AG04450 (cell line): ENCODE measurements at regions not wholly inside any gene's neighbourhood (a gene's known extent, or its start where the extent isn't known, plus 50 kb on each side); places are given as distances from the start of the nearest gene placed in this dataset.
"Not testable (repeated sequence)": the region's sequence is repeated elsewhere in the genome, so short reads cannot be mapped to it uniquely, and the experiment has no call there.

ENCODE experiments used
- CTCF ChIA-PET: fragments of 300-600, 350-600 bp; formaldehyde crosslinking; extraction: SDS; loops from one replicate; lab custom pipeline; 2022; ENCODE audit warnings: antibody characterized with exemption, inconsistent platforms; lab: Charles Lee
- POLR2A ChIA-PET: fragments of 350-600 bp; formaldehyde crosslinking; extraction: SDS; loops from one replicate; lab custom pipeline; 2021; ENCODE audit warnings: antibody characterized with exemption, inconsistent platforms; lab: Yijun Ruan, JAX
- DNase-seq: peaks from one replicate; pipeline ENCODE4 v3.0.0-alpha.2; 2011; ENCODE audit warnings: low read depth, low spot score
- H3K27ac ChIP-seq: one replicate; pipeline ENCODE4 v1.5.1; 2012; ENCODE audit warnings: low read depth, low read length, control low read depth
- H3K27me3 ChIP-seq: one replicate; pipeline ENCODE4 v1.6.0; 2012; ENCODE audit warnings: low read length; ENCODE audit not compliant: control insufficient read depth, insufficient read depth
- H3K4me3 ChIP-seq: 2 replicates; pipeline ENCODE4 v1.5.1; 2011; ENCODE audit warnings: mild to moderate bottlenecking, low read depth, low read length, control low read depth
- H3K9me3 ChIP-seq: 2 replicates; pipeline ENCODE4 v1.5.1; 2012; ENCODE audit warnings: low read length; ENCODE audit not compliant: control insufficient read depth, insufficient read depth
- CTCF ChIP-seq: IDR thresholded peaks from 2 replicates; pipeline ENCODE4 v1.5.1; 2011; ENCODE audit warnings: low read depth, low read length, control low read depth, inconsistent platforms

- ChIA-PET CTCF (no interaction called here), POLR2A (no interaction called here)
- H3K27ac ChIP-seq, result no peak overlapping the region
- H3K27me3 ChIP-seq, result no peaks in the 10 kb centered on the region
- DNase-seq, result no peak
- H3K9me3 ChIP-seq, result no peaks in the 10 kb centered on the region
- H3K4me3 ChIP-seq, result no peak overlapping the region
- no peak for TF ChIP-seq CTCF
Observed at GRCh38 chr5:163870441-163870840, 365.0 kb downstream of the MAT2B start.

- Histone ChIP-seq H3K27me3 (no peaks in the 10 kb centered on the region), H3K9me3 (no peaks in the 10 kb centered on the region), H3K4me3 (no peak overlapping the region), H3K27ac (no peak overlapping the region)
- DNase-seq, result no peak
- CTCF ChIA-PET, result no interaction called here
- POLR2A ChIA-PET, result no interaction called here
- no peak for TF ChIP-seq CTCF
Observed at GRCh38 chr5:163874431-163874830, 369.0 kb downstream of the MAT2B start.

GRCh38 chr5:163874912-163875311 lies 369.5 kb downstream of the MAT2B start:
- H3K4me3 ChIP-seq, DNase-seq, H3K27ac ChIP-seq, POLR2A ChIA-PET, H3K9me3 ChIP-seq, H3K27me3 ChIP-seq: not testable (repeated sequence)
- CTCF ChIA-PET, result interaction anchor here (1.6 kb wide), 1 partner anchor 10 kb away, joined by 4 read pairs; no protein-coding TSS in a partner anchor

- DNase-seq, result no peak
- H3K27me3 ChIP-seq, result no peaks in the 10 kb centered on the region
- H3K27ac ChIP-seq, result no peak overlapping the region
- CTCF ChIA-PET, result no interaction called here
- TF ChIP-seq CTCF, result no peak
- no peaks in the 10 kb centered on the region for H3K9me3 ChIP-seq
- H3K4me3 ChIP-seq, result no peak overlapping the region
- POLR2A ChIA-PET, result no interaction called here
Observed at GRCh38 chr5:163877865-163878264, 372.4 kb downstream of the MAT2B start.

GRCh38 chr5:163878490-163878889 lies 373.1 kb downstream of the MAT2B start:
- no peak for DNase-seq
- no peak for TF ChIP-seq CTCF
- Histone ChIP-seq H3K27me3 (no peaks in the 10 kb centered on the region), H3K4me3 (no peak overlapping the region), H3K9me3 (no peaks in the 10 kb centered on the region), H3K27ac (no peak overlapping the region)
- CTCF ChIA-PET, result no interaction called here
- POLR2A ChIA-PET, result no interaction called here

GRCh38 chr5:163880302-163880701 lies 374.9 kb downstream of the MAT2B start:
- no peaks in the 10 kb centered on the region for H3K9me3 ChIP-seq
- no peak overlapping the region for H3K4me3 ChIP-seq
- H3K27me3 ChIP-seq, result no peaks in the 10 kb centered on the region
- DNase-seq, result no peak
- no peak overlapping the region for H3K27ac ChIP-seq
- ChIA-PET POLR2A (no interaction called here), CTCF (no interaction called here)
- no peak for TF ChIP-seq CTCF
